GM23338 (cell line): ENCODE measurements at regions not wholly inside any gene's neighbourhood (a gene's known extent, or its start where the extent isn't known, plus 50 kb on each side); places are given as distances from the start of the nearest gene placed in this dataset.

Source experiments
- CREB1 ChIP-seq: fragments of 250-450 bp; sonication (Bioruptor Pico); IDR thresholded peaks from 2 replicates; pipeline ENCODE4 v1.5.0; 2020; ENCODE audit warnings: low read depth, mild to moderate bottlenecking, moderate library complexity
- EZH2phosphoT487 ChIP-seq: fragments of 200-600 bp; sonication (generic); IDR thresholded peaks from one replicate; pipeline ENCODE4 v1.8.1; 2018; ENCODE audit warnings: antibody characterized with exemption; ENCODE audit not compliant: unreplicated experiment
- JUNB ChIP-seq: IDR thresholded peaks from one replicate; pipeline ENCODE4 v1.6.1; 2016; ENCODE audit warnings: antibody characterized with exemption; ENCODE audit not compliant: unreplicated experiment
- STAT1 ChIP-seq: IDR thresholded peaks from one replicate; pipeline ENCODE4 v1.6.1; 2016; ENCODE audit warnings: antibody characterized with exemption; ENCODE audit not compliant: unreplicated experiment
- ZNF114 ChIP-seq: fragments of 250-450 bp; sonication (Bioruptor Pico); IDR thresholded peaks from 2 replicates; pipeline ENCODE4 v1.5.0; 2020; ENCODE audit warnings: mild to moderate bottlenecking, moderate library complexity
- TF ChIP-seq, protein P1 (sequence below): fragments of 250-450 bp; sonication (Bioruptor Pico); IDR thresholded peaks from 2 replicates; pipeline ENCODE4 v1.5.0; 2020; ENCODE audit warnings: mild to moderate bottlenecking, moderate library complexity
- TF ChIP-seq, protein P2 (sequence below): IDR thresholded peaks from 2 replicates; pipeline ENCODE4 v1.6.1; 2016; ENCODE audit warnings: antibody characterized with exemption

DNA sequence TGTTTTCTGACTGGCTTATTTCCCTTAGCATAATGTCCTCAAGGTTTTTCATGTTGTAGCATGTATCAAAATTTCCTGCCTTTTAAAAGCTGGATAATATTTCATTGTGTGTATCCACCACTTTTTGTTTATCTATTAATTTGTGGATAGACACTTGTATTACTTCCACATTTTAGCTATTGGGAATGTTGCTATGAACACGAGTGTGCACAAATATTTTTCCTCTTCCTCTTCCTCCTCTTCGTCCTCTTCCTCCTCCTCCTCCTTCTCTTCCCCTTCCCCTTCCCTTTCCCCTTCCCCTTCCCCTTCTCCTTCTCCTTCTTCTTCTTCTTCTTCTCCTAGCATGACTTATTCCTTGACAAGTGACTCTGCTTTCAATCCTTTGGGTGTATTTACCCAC lies 51.2 kb upstream of the KL start (continued):
- TF ChIP-seq, protein P1, sequence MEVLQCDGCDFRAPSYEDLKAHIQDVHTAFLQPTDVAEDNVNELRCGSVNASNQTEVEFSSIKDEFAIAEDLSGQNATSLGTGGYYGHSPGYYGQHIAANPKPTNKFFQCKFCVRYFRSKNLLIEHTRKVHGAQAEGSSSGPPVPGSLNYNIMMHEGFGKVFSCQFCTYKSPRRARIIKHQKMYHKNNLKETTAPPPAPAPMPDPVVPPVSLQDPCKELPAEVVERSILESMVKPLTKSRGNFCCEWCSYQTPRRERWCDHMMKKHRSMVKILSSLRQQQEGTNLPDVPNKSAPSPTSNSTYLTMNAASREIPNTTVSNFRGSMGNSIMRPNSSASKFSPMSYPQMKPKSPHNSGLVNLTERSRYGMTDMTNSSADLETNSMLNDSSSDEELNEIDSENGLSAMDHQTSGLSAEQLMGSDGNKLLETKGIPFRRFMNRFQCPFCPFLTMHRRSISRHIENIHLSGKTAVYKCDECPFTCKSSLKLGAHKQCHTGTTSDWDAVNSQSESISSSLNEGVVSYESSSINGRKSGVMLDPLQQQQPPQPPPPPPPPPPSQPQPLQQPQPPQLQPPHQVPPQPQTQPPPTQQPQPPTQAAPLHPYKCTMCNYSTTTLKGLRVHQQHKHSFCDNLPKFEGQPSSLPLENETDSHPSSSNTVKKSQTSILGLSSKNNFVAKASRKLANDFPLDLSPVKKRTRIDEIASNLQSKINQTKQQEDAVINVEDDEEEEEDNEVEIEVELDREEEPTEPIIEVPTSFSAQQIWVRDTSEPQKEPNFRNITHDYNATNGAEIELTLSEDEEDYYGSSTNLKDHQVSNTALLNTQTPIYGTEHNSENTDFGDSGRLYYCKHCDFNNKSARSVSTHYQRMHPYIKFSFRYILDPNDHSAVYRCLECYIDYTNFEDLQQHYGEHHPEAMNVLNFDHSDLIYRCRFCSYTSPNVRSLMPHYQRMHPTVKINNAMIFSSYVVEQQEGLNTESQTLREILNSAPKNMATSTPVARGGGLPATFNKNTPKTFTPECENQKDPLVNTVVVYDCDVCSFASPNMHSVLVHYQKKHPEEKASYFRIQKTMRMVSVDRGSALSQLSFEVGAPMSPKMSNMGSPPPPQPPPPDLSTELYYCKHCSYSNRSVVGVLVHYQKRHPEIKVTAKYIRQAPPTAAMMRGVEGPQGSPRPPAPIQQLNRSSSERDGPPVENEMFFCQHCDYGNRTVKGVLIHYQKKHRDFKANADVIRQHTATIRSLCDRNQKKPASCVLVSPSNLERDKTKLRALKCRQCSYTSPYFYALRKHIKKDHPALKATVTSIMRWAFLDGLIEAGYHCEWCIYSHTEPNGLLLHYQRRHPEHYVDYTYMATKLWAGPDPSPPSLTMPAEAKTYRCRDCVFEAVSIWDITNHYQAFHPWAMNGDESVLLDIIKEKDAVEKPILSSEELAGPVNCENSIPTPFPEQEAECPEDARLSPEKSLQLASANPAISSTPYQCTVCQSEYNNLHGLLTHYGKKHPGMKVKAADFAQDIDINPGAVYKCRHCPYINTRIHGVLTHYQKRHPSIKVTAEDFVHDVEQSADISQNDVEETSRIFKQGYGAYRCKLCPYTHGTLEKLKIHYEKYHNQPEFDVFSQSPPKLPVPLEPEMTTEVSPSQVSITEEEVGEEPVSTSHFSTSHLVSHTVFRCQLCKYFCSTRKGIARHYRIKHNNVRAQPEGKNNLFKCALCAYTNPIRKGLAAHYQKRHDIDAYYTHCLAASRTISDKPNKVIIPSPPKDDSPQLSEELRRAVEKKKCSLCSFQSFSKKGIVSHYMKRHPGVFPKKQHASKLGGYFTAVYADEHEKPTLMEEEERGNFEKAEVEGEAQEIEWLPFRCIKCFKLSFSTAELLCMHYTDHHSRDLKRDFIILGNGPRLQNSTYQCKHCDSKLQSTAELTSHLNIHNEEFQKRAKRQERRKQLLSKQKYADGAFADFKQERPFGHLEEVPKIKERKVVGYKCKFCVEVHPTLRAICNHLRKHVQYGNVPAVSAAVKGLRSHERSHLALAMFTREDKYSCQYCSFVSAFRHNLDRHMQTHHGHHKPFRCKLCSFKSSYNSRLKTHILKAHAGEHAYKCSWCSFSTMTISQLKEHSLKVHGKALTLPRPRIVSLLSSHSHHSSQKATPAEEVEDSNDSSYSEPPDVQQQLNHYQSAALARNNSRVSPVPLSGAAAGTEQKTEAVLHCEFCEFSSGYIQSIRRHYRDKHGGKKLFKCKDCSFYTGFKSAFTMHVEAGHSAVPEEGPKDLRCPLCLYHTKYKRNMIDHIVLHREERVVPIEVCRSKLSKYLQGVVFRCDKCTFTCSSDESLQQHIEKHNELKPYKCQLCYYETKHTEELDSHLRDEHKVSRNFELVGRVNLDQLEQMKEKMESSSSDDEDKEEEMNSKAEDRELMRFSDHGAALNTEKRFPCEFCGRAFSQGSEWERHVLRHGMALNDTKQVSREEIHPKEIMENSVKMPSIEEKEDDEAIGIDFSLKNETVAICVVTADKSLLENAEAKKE: no peak
- TF ChIP-seq EZH2phosphoT487: no peak
- no peak for TF ChIP-seq CREB1 (CRISPR knock-in tag)
- TF ChIP-seq, protein P2, sequence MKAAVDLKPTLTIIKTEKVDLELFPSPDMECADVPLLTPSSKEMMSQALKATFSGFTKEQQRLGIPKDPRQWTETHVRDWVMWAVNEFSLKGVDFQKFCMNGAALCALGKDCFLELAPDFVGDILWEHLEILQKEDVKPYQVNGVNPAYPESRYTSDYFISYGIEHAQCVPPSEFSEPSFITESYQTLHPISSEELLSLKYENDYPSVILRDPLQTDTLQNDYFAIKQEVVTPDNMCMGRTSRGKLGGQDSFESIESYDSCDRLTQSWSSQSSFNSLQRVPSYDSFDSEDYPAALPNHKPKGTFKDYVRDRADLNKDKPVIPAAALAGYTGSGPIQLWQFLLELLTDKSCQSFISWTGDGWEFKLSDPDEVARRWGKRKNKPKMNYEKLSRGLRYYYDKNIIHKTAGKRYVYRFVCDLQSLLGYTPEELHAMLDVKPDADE: no peak
- TF ChIP-seq STAT1: no peak
- no peak for TF ChIP-seq JUNB
- no peak for TF ChIP-seq ZNF114 (CRISPR knock-in tag)
